Thyroid gland (tissue), 4 donors: ENCODE measurements at regions not wholly inside any gene's neighbourhood (a gene's known extent, or its start where the extent isn't known, plus 50 kb on each side); places are given as distances from the start of the nearest gene placed in this dataset.

ENCODE experiments used
- POLR2A ChIP-seq, 2 donors: fragments of 450-650 bp; IDR thresholded peaks; one replicate each; pipeline ENCODE4 v1.6.1; 2017; ENCODE audit warnings: antibody characterized with exemption in 2 of 2, mild to moderate bottlenecking in 2 of 2, moderate library complexity in 1 of 2
- TF ChIP-seq, protein P1 (sequence below), 6 experiments: fragments of 200-600 bp in 3 of 6; fragments of 450-650 bp in 3 of 6; sonication (generic) in 3 of 6; IDR thresholded peaks; one replicate each; pipeline ENCODE4 v1.5.1; 2016 to 2019; ENCODE audit warnings: antibody characterized with exemption in 6 of 6, mild to moderate bottlenecking in 2 of 6, inconsistent platforms in 1 of 6, moderate library complexity in 1 of 6

DNA sequence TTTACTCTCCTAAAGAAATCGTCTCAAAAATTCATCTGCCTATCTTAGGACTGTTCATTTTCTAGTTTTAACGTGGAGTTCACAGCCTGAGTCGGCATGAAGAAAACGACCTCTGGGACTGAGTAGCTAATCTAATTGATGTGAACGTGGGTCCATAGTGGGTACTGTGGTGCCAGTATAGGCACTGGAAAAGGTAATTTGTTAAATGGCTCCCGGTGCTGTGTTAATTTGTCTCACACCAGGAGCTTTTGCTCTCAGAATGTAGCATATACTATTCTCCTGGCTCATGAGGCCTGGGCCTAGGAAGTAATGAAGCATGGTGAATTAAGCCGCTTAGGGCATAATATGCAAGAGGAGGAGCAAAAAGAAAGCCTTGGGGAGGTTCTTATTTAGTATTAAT is 414.4 kb upstream of the NXPH2 start:
- TF ChIP-seq, protein P1, sequence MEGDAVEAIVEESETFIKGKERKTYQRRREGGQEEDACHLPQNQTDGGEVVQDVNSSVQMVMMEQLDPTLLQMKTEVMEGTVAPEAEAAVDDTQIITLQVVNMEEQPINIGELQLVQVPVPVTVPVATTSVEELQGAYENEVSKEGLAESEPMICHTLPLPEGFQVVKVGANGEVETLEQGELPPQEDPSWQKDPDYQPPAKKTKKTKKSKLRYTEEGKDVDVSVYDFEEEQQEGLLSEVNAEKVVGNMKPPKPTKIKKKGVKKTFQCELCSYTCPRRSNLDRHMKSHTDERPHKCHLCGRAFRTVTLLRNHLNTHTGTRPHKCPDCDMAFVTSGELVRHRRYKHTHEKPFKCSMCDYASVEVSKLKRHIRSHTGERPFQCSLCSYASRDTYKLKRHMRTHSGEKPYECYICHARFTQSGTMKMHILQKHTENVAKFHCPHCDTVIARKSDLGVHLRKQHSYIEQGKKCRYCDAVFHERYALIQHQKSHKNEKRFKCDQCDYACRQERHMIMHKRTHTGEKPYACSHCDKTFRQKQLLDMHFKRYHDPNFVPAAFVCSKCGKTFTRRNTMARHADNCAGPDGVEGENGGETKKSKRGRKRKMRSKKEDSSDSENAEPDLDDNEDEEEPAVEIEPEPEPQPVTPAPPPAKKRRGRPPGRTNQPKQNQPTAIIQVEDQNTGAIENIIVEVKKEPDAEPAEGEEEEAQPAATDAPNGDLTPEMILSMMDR (IDR thresholded peaks at IDR 0.05), result no peak
- no peak for TF ChIP-seq POLR2A (IDR thresholded peaks at IDR 0.05)
